B cell (primary cell): ENCODE measurements at regions not wholly inside any gene's neighbourhood (a gene's known extent, or its start where the extent isn't known, plus 50 kb on each side); places are given as distances from the start of the nearest gene placed in this dataset.

Source experiments
- ATAC-seq: fragments of 200-7000 bp; cut with Tn5 transposase; one replicate; pipeline ENCODE4 v1.10.0; 2021; ENCODE audit warnings: low read depth, mild to moderate bottlenecking, moderate number of reproducible peaks, moderate library complexity
- CTCF ChIA-PET: fragments of 350-600 bp; sonication (Branson Sonifier 250); formaldehyde crosslinking; loops from one replicate; lab custom pipeline; 2021; ENCODE audit warnings: antibody characterized with exemption, inconsistent platforms; lab: Charles Lee
- POLR2A ChIA-PET: fragments of 350-600 bp; sonication (Branson Sonifier 250); formaldehyde crosslinking; loops from one replicate; lab custom pipeline; 2021; ENCODE audit warnings: antibody characterized with exemption; lab: Charles Lee
- DNase-seq: peaks from one replicate; pipeline ENCODE4 v3.0.0; 2013
- H2AFZ ChIP-seq: 2 replicates; pipeline ENCODE4 v1.6.1; 2012; ENCODE audit warnings: mild to moderate bottlenecking, low read depth, low read length; ENCODE audit not compliant: insufficient read depth, poor library complexity, severe bottlenecking
- H3K27ac ChIP-seq, 2 donors: 1 replicate in 1 of 2; 2 replicates in 1 of 2; pipeline ENCODE4 v1.5.1; 2012 to 2013; ENCODE audit warnings: low read length in 2 of 2, mild to moderate bottlenecking in 2 of 2, moderate library complexity in 1 of 2
- H3K27me3 ChIP-seq, 4 experiments: fragments of 200-600 bp in 1 of 4; sonication (generic) in 1 of 4; replicated peaks in 1 of 4; 1 replicate in 2 of 4; 2 replicates in 2 of 4; pipeline versions ENCODE4 v1.6.1 to v1.7.0; 2013 to 2016; ENCODE audit warnings: low read length in 3 of 4, mild to moderate bottlenecking in 2 of 4, mixed read lengths in 1 of 4, moderate library complexity in 1 of 4; ENCODE audit not compliant: insufficient read depth in 4 of 4, control insufficient read depth in 3 of 4; ENCODE audit errors: control extremely low read depth in 1 of 4
- H3K36me3 ChIP-seq, 2 experiments: replicated peaks in 1 of 2; 1 replicate in 1 of 2; 2 replicates in 1 of 2; pipeline versions ENCODE4 v1.6.1 to v1.7.1; 2013; ENCODE audit warnings: low read length in 1 of 2; ENCODE audit not compliant: insufficient read depth in 2 of 2, control insufficient read depth in 1 of 2; ENCODE audit errors: control extremely low read depth in 1 of 2, extremely low read depth in 1 of 2
- H3K4me1 ChIP-seq, 2 donors: fragments of 200-600 bp in 1 of 2; sonication (generic) in 1 of 2; 1 replicate in 1 of 2; 2 replicates in 1 of 2; pipeline versions ENCODE4 v1.5.1 to v1.6.1; 2013 to 2017; ENCODE audit warnings: low read length in 2 of 2; ENCODE audit not compliant: control insufficient read depth in 2 of 2, insufficient read depth in 2 of 2
- H3K4me2 ChIP-seq: replicated peaks from 2 replicates; pipeline ENCODE3; 2012; ENCODE audit warnings: mild to moderate bottlenecking, low read depth, low read length; ENCODE audit not compliant: poor library complexity, severe bottlenecking
- H3K4me3 ChIP-seq, 5 experiments: fragments of 200-600 bp in 1 of 5; sonication (generic) in 1 of 5; 1 replicate in 3 of 5; 2 replicates in 2 of 5; pipeline versions ENCODE4 v1.5.1 to v1.7.0; 2011 to 2016; ENCODE audit warnings: low read length in 4 of 5, mild to moderate bottlenecking in 4 of 5, low read depth in 2 of 5, control low read depth in 1 of 5, moderate library complexity in 1 of 5; ENCODE audit not compliant: insufficient read depth in 1 of 5; ENCODE audit errors: control extremely low read depth in 1 of 5, extremely low read depth in 1 of 5
- H3K79me2 ChIP-seq: fragments of 200-600 bp; sonication (generic); one replicate; pipeline ENCODE4 v1.6.0; 2016; ENCODE audit warnings: low read length; ENCODE audit not compliant: control insufficient read depth, insufficient read depth
- H3K9ac ChIP-seq: fragments of 200-600 bp; sonication (generic); 2 replicates; pipeline ENCODE4 v1.6.1; 2017; ENCODE audit warnings: mild to moderate bottlenecking, low read length, moderate library complexity
- H3K9me3 ChIP-seq, 3 donors: one replicate each; pipeline versions ENCODE4 v1.6.1 to v1.7.1; 2013; ENCODE audit warnings: low read length in 2 of 3; ENCODE audit not compliant: control insufficient read depth in 2 of 3, insufficient read depth in 1 of 3; ENCODE audit errors: control extremely low read depth in 1 of 3
- H4K20me1 ChIP-seq: 2 replicates; pipeline ENCODE4 v1.6.0; 2012; ENCODE audit warnings: mild to moderate bottlenecking, low read length; ENCODE audit not compliant: insufficient read depth, control insufficient read depth, poor library complexity, severe bottlenecking
- H3K27ac Mint-ChIP-seq: one replicate; pipeline ENCODE4 v1.8.0; 2021; ENCODE audit warnings: mixed read lengths
- H3K27me3 Mint-ChIP-seq: one replicate; pipeline ENCODE4 v1.8.0; 2021; ENCODE audit warnings: mixed read lengths
- H3K4me1 Mint-ChIP-seq: one replicate; pipeline ENCODE4 v1.8.0; 2021; ENCODE audit warnings: mixed read lengths
- H3K4me3 Mint-ChIP-seq: one replicate; pipeline ENCODE4 v1.8.0; 2021; ENCODE audit warnings: mixed read lengths
- H3K9me3 Mint-ChIP-seq: one replicate; pipeline ENCODE4 v1.8.0; 2022; ENCODE audit warnings: mixed read lengths; ENCODE audit not compliant: insufficient read depth
- CTCF ChIP-seq: fragments of 200-600 bp; IDR thresholded peaks from one replicate; pipeline ENCODE4 v1.8.0; 2022; ENCODE audit warnings: antibody characterized with exemption, mild to moderate bottlenecking
- EZH2 ChIP-seq: IDR thresholded peaks from 2 replicates; pipeline ENCODE4 v1.6.1; 2012; ENCODE audit warnings: borderline replicate concordance, low read depth, mild to moderate bottlenecking, moderate library complexity, low read length; ENCODE audit not compliant: insufficient read depth, poor library complexity, severe bottlenecking
- WGBS: methylation state at CpG from one replicate; pipeline ENCODE4 v1.1.5; 2013; ENCODE audit warnings: missing lambda C conversion rate; ENCODE audit not compliant: insufficient coverage; 5-methylcytosine and 5-hydroxymethylcytosine counted together
- intact Hi-C: fragments of 100-400 bp; cut with micrococcal nuclease; formaldehyde crosslinking; loops from one replicate; pipeline ENCODE4 v1.10.0; 2022

GRCh38 chrX:46268412-46268811 is 276.8 kb downstream of the ZNF674 start:
- Mint-ChIP-seq H3K4me3 (no peak overlapping the region), H3K27me3 (peaks cover 2% of the 10 kb centered on the region), H3K27ac (no peak overlapping the region), H3K9me3 (no peaks in the 10 kb centered on the region), H3K4me1 (no peaks in the 10 kb centered on the region)
- TF ChIP-seq EZH2 = no peak
- TF ChIP-seq CTCF = no peak
- Histone ChIP-seq H2AFZ (no peak overlapping the region), H3K27ac (no peak overlapping the region), H3K79me2 (no peaks in the 10 kb centered on the region), H4K20me1 (no peaks in the 10 kb centered on the region), H3K4me1 (no peaks in the 10 kb centered on the region), H3K27me3 (no peaks in the 10 kb centered on the region), H3K4me3 (no peak overlapping the region), H3K9ac (no peak overlapping the region), H3K9me3 (no peaks in the 10 kb centered on the region), H3K36me3 (no peaks in the 10 kb centered on the region), H3K4me2 (no peak overlapping the region)
- DNase-seq (no peak), ATAC-seq (no peak)
- ChIA-PET POLR2A (no interaction called here), CTCF (no interaction called here)
- intact Hi-C loops = no loop called here
- WGBS = no CpG with 5 or more reads among the region's 1 CpG

GRCh38 chrX:46263494-46263893 is 281.7 kb downstream of the ZNF674 start:
- no peak overlapping the region for H3K4me3 Mint-ChIP-seq
- WGBS = no CpG with 5 or more reads among the region's 3 CpGs
- H3K27me3 ChIP-seq = no peaks in the 10 kb centered on the region
- no peak overlapping the region for H3K4me3 ChIP-seq
- H3K27ac Mint-ChIP-seq = no peak overlapping the region
- H4K20me1 ChIP-seq = no peaks in the 10 kb centered on the region
- no peaks in the 10 kb centered on the region for H3K79me2 ChIP-seq
- no peaks in the 10 kb centered on the region for H3K9me3 ChIP-seq
- DNase-seq (no peak), ATAC-seq (no peak)
- no peaks in the 10 kb centered on the region for H3K36me3 ChIP-seq
- ChIA-PET CTCF (no interaction called here), POLR2A (no interaction called here)
- intact Hi-C loops = no loop called here
- H3K4me1 Mint-ChIP-seq = no peaks in the 10 kb centered on the region
- no peaks in the 10 kb centered on the region for H3K9me3 Mint-ChIP-seq
- TF ChIP-seq CTCF (no peak), EZH2 (no peak)
- H3K4me2 ChIP-seq = no peak overlapping the region
- peaks cover 2% of the 10 kb centered on the region for H3K27me3 Mint-ChIP-seq
- no peak overlapping the region for H3K27ac ChIP-seq
- no peaks in the 10 kb centered on the region for H3K4me1 ChIP-seq
- H2AFZ ChIP-seq = no peak overlapping the region
- no peak overlapping the region for H3K9ac ChIP-seq
